GM21619 (cell line): ENCODE measurements at regions not wholly inside any gene's neighbourhood (a gene's known extent, or its start where the extent isn't known, plus 50 kb on each side); places are given as distances from the start of the nearest gene placed in this dataset.

Source experiments
- ATAC-seq: cut with Tn5 transposase; IDR thresholded peaks from one replicate; pipeline ENCODE4 v1.9.1; 2021; ENCODE audit not compliant: unreplicated experiment

GRCh38 chr4:140809676-140810075 lies 53.5 kb upstream of the TBC1D9 start:
- ATAC-seq: no peak

GRCh38 chr4:140808256-140808655 lies 52.1 kb upstream of the TBC1D9 start:
- ATAC-seq: peak; percentile 3

GRCh38 chr4:140807491-140808252 lies 51.5 kb upstream of the TBC1D9 start:
- peak; percentile 76 for ATAC-seq

- ATAC-seq: peak; percentile 80
Measured at GRCh38 chr4:140806163-140806562, 50.0 kb upstream of the TBC1D9 start.
